ENCODE measurements at regions not wholly inside any gene's neighbourhood (a gene's known extent, or its start where the extent isn't known, plus 50 kb on each side); places are given as distances from the start of the nearest gene placed in this dataset.

GRCh38 chr17:36880268-36880905, 56.9 kb upstream of the LHX1 start:
- H3K36me3 ChIP-seq (ENCODE audit: control insufficient read depth in 1 of 2, insufficient read depth in 2 of 2, low read length in 2 of 2): no peaks in the 10 kb centered on the region
- no peak overlapping the region for H3K4me3 ChIP-seq (replicated peaks in 1 of 2; ENCODE audit: low read depth in 1 of 2, low read length in 2 of 2)
- no peak overlapping the region for H2AFZ ChIP-seq (ENCODE audit: low read depth, low read length, poor library complexity, severe bottlenecking)
- H3K27ac ChIP-seq (ENCODE audit: low read depth, low read length): no peak overlapping the region
- peaks cover 0 to 7% of the 10 kb centered on the region in 2 experiments; a peak in 2 of 4 replicates for H3K4me1 ChIP-seq (ENCODE audit: control insufficient read depth in 1 of 2, insufficient read depth in 2 of 2, low read length in 2 of 2)
- no peak for DNase-seq (ENCODE audit: low read depth, low spot score)
- TF ChIP-seq RAD21 (IDR thresholded peaks at IDR 0.05; ENCODE audit: low read depth): no peak
- TF ChIP-seq CTCF (IDR thresholded peaks at IDR 0.05 in 2 of 3, conservative IDR thresholded peaks at IDR 0.05 in 1 of 3; ENCODE audit: borderline replicate concordance in 1 of 3, insufficient read depth in 1 of 3, low read depth in 2 of 3, low read length in 2 of 3): no peak
- TF ChIP-seq REST (IDR thresholded peaks at IDR 0.05; ENCODE audit: low read depth): no peak
- no peak for TF ChIP-seq TCF7L2 (IDR thresholded peaks at IDR 0.05; ENCODE audit: borderline replicate concordance, extremely low read depth, insufficient read depth, insufficient read length)
- TF ChIP-seq EZH2 (IDR thresholded peaks at IDR 0.05): no peak
- no peak for TF ChIP-seq ZNF274 (IDR thresholded peaks at IDR 0.05; ENCODE audit: low read depth, low read length)
- TF ChIP-seq SIN3A (IDR thresholded peaks at IDR 0.05; ENCODE audit: low read depth): no peak
- TF ChIP-seq ZFX (IDR thresholded peaks at IDR 0.05): no peak
- TF ChIP-seq, protein P1, sequence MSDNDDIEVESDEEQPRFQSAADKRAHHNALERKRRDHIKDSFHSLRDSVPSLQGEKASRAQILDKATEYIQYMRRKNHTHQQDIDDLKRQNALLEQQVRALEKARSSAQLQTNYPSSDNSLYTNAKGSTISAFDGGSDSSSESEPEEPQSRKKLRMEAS (IDR thresholded peaks at IDR 0.05): no peak
- no peak for TF ChIP-seq POLR2AphosphoS5 (IDR thresholded peaks at IDR 0.05; ENCODE audit: low read depth, low read length)
- intact Hi-C loops (cut with micrococcal nuclease): no loop called here
- ChIA-PET CTCF (no interaction called here), RAD21 (ENCODE audit: low non-redundant PET in 1 of 2, low total read pairs in 2 of 2, uncharacterized antibody in 2 of 2, unreplicated experiment in 2 of 2) (no interaction called here), POLR2A (no interaction called here)
- H3K9ac ChIP-seq (ENCODE audit: low read length): no peak overlapping the region
- no TSS peak for BruUV-seq (replicated peaks)
- no peak overlapping the region for H3K4me2 ChIP-seq (ENCODE audit: low read length)
- no peaks in the 10 kb centered on the region for H3K27me3 ChIP-seq (ENCODE audit: insufficient read depth, low read length)
- no peak for ATAC-seq
- no peaks in the 10 kb centered on the region for H3K9me3 ChIP-seq (ENCODE audit: control insufficient read depth in 1 of 2, insufficient read depth in 1 of 2, low read depth in 1 of 2, low read length in 2 of 2)
- no peaks in the 10 kb centered on the region for H4K20me1 ChIP-seq (ENCODE audit: insufficient read depth)
- no peaks in the 10 kb centered on the region for H3K9me2 ChIP-seq (ENCODE audit: insufficient read depth)
- H3K79me2 ChIP-seq (ENCODE audit: insufficient read depth, low read length): no peaks in the 10 kb centered on the region
